ENCODE measurements at regions not wholly inside any gene's neighbourhood (a gene's known extent, or its start where the extent isn't known, plus 50 kb on each side); places are given as distances from the start of the nearest gene placed in this dataset.
"Not testable (repeated sequence)": the region's sequence is repeated elsewhere in the genome, so short reads cannot be mapped to it uniquely, and the experiment has no call there.

- DNase-seq = no peak
These were observed 135.4 kb upstream of the SERPINE2 start for GRCh38 chr2:224174521-224174920.

- no peak for DNase-seq
These were observed 134.8 kb upstream of the SERPINE2 start for GRCh38 chr2:224173933-224174332.

- DNase-seq = no peak
These were observed 134.1 kb upstream of the SERPINE2 start for GRCh38 chr2:224173210-224173609.

- no peak for DNase-seq
These were observed 132.1 kb upstream of the SERPINE2 start for GRCh38 chr2:224171226-224171625.

GRCh38 chr2:224169847-224170246 lies 130.8 kb upstream of the SERPINE2 start:
- DNase-seq = no peak

- not testable (repeated sequence) for DNase-seq
These were observed 128.7 kb upstream of the SERPINE2 start for GRCh38 chr2:224167781-224168180.

- DNase-seq = no peak
These were observed 127.6 kb upstream of the SERPINE2 start for GRCh38 chr2:224166654-224167053.

GRCh38 chr2:224165901-224166319 lies 126.8 kb upstream of the SERPINE2 start:
- DNase-seq = no peak

- no peak for DNase-seq
These were observed 124.7 kb upstream of the SERPINE2 start for GRCh38 chr2:224163566-224164307.

- no peak for DNase-seq
These were observed 123.0 kb upstream of the SERPINE2 start for GRCh38 chr2:224162122-224162521.

GRCh38 chr2:224161712-224162111 lies 122.6 kb upstream of the SERPINE2 start:
- no peak for DNase-seq

- DNase-seq = no peak
These were observed 121.8 kb upstream of the SERPINE2 start for GRCh38 chr2:224160917-224161316.

- DNase-seq = no peak
These were observed 120.4 kb upstream of the SERPINE2 start for GRCh38 chr2:224159345-224159928.

- no peak for DNase-seq
These were observed 119.7 kb upstream of the SERPINE2 start for GRCh38 chr2:224158831-224159230.

GRCh38 chr2:224158061-224158460 lies 119.0 kb upstream of the SERPINE2 start:
- no peak for DNase-seq

- DNase-seq = no peak
These were observed 118.6 kb upstream of the SERPINE2 start for GRCh38 chr2:224157655-224158054.

- DNase-seq = no peak
These were observed 117.3 kb upstream of the SERPINE2 start for GRCh38 chr2:224156436-224156835.

GRCh38 chr2:224155896-224156295 lies 116.8 kb upstream of the SERPINE2 start:
- DNase-seq = no peak

- no peak for DNase-seq
These were observed 116.3 kb upstream of the SERPINE2 start for GRCh38 chr2:224155371-224155770.

GRCh38 chr2:224151680-224152310 lies 112.7 kb upstream of the SERPINE2 start:
- no peak for DNase-seq

GRCh38 chr2:224151161-224151560 lies 112.1 kb upstream of the SERPINE2 start:
- no peak for DNase-seq

GRCh38 chr2:224148058-224148457 lies 109.0 kb upstream of the SERPINE2 start:
- not testable (repeated sequence) for DNase-seq

- DNase-seq = no peak
These were observed 108.1 kb upstream of the SERPINE2 start for GRCh38 chr2:224147174-224147573.

Measured in hematopoietic multipotent progenitor cell treated with erythropoietin and hydrocortisone succinate and interleukin-3 and kit ligand, for 4 days (in vitro differentiated cells).